ENCODE measurements at regions not wholly inside any gene's neighbourhood (a gene's known extent, or its start where the extent isn't known, plus 50 kb on each side); places are given as distances from the start of the nearest gene placed in this dataset.

GRCh38 chr2:67219651-67220050, 177.5 kb upstream of the ETAA1 start:
- in situ Hi-C loops (cut with MboI; ENCODE audit: low sequenced_read_pairs in 4 of 4): no loop called here
- Histone ChIP-seq H3K36me3 (no peaks in the 10 kb centered on the region), H3K27ac (no peak overlapping the region), H3K4me1 (no peaks in the 10 kb centered on the region), H3K4me3 (no peak overlapping the region), H3K27me3 (no peaks in the 10 kb centered on the region), H3K9me3 (no peaks in the 10 kb centered on the region)
- ATAC-seq (no peak), DNase-seq (no peak)
- intact Hi-C loops (cut with DNase I; ENCODE audit: low total_unique reads): no loop called here
- TF ChIP-seq CTCF (IDR thresholded peaks at IDR 0.05 in 4 of 5, conservative IDR thresholded peaks at IDR 0.05 in 1 of 5) (no peak), POLR2A (IDR thresholded peaks at IDR 0.05) (no peak)

GRCh38 chr2:67221266-67221665, 175.9 kb upstream of the ETAA1 start:
- H3K27ac ChIP-seq: no peak overlapping the region
- TF ChIP-seq CTCF (IDR thresholded peaks at IDR 0.05 in 4 of 5, conservative IDR thresholded peaks at IDR 0.05 in 1 of 5): no peak
- TF ChIP-seq POLR2A (IDR thresholded peaks at IDR 0.05): no peak
- H3K9me3 ChIP-seq: no peaks in the 10 kb centered on the region
- H3K4me1 ChIP-seq: no peaks in the 10 kb centered on the region
- no peaks in the 10 kb centered on the region for H3K27me3 ChIP-seq
- intact Hi-C loops (cut with DNase I; ENCODE audit: low total_unique reads) (no loop called here), in situ Hi-C loops (cut with MboI; ENCODE audit: low sequenced_read_pairs in 4 of 4) (no loop called here)
- no peak for ATAC-seq
- no peak for DNase-seq
- no peaks in the 10 kb centered on the region for H3K36me3 ChIP-seq
- H3K4me3 ChIP-seq: no peak overlapping the region

GRCh38 chr2:67225287-67225973, 171.7 kb upstream of the ETAA1 start:
- no peak for TF ChIP-seq CTCF (IDR thresholded peaks at IDR 0.05 in 4 of 5, conservative IDR thresholded peaks at IDR 0.05 in 1 of 5)
- no peak for TF ChIP-seq POLR2A (IDR thresholded peaks at IDR 0.05)
- Histone ChIP-seq H3K4me1 (no peaks in the 10 kb centered on the region), H3K27me3 (no peaks in the 10 kb centered on the region), H3K4me3 (no peak overlapping the region), H3K27ac (no peak overlapping the region), H3K36me3 (no peaks in the 10 kb centered on the region), H3K9me3 (no peaks in the 10 kb centered on the region)
- in situ Hi-C loops (cut with MboI; ENCODE audit: low sequenced_read_pairs in 4 of 4): no loop called here
- intact Hi-C loops (cut with DNase I; ENCODE audit: low total_unique reads): no loop called here
- no peak for DNase-seq
- no peak for ATAC-seq

- no peak for ATAC-seq
- no peak for DNase-seq
- no peak for TF ChIP-seq CTCF (IDR thresholded peaks at IDR 0.05 in 4 of 5, conservative IDR thresholded peaks at IDR 0.05 in 1 of 5)
- no peak for TF ChIP-seq POLR2A (IDR thresholded peaks at IDR 0.05)
- intact Hi-C loops (cut with DNase I; ENCODE audit: low total_unique reads) (no loop called here), in situ Hi-C loops (cut with MboI; ENCODE audit: low sequenced_read_pairs in 4 of 4) (no loop called here)
- H3K36me3 ChIP-seq: no peaks in the 10 kb centered on the region
- H3K9me3 ChIP-seq: no peaks in the 10 kb centered on the region
- no peak overlapping the region for H3K27ac ChIP-seq
- H3K4me3 ChIP-seq: no peak overlapping the region
- no peaks in the 10 kb centered on the region for H3K27me3 ChIP-seq
- no peaks in the 10 kb centered on the region for H3K4me1 ChIP-seq
These were observed 167.4 kb upstream of the ETAA1 start for GRCh38 chr2:67229706-67230105.

- DNase-seq (no peak), ATAC-seq (no peak)
- TF ChIP-seq POLR2A (IDR thresholded peaks at IDR 0.05): no peak
- TF ChIP-seq CTCF (IDR thresholded peaks at IDR 0.05 in 4 of 5, conservative IDR thresholded peaks at IDR 0.05 in 1 of 5): no peak
- Histone ChIP-seq H3K4me3 (no peak overlapping the region), H3K4me1 (no peaks in the 10 kb centered on the region), H3K9me3 (no peaks in the 10 kb centered on the region), H3K27me3 (no peaks in the 10 kb centered on the region), H3K27ac (no peak overlapping the region), H3K36me3 (no peaks in the 10 kb centered on the region)
- in situ Hi-C loops (cut with MboI; ENCODE audit: low sequenced_read_pairs in 4 of 4) (no loop called here), intact Hi-C loops (cut with DNase I; ENCODE audit: low total_unique reads) (no loop called here)
These were observed 164.2 kb upstream of the ETAA1 start for GRCh38 chr2:67232936-67233335.
